DMS53 treated with DMSO at 0.1 percent for 48 hours (cell line): ENCODE measurements at regions not wholly inside any gene's neighbourhood (a gene's known extent, or its start where the extent isn't known, plus 50 kb on each side); places are given as distances from the start of the nearest gene placed in this dataset.

Experiments
- DNase-seq: peaks from one replicate; lab custom pipeline; 2025; ENCODE audit not compliant: unreplicated experiment; lab: John Stamatoyannopoulos, UW

DNA sequence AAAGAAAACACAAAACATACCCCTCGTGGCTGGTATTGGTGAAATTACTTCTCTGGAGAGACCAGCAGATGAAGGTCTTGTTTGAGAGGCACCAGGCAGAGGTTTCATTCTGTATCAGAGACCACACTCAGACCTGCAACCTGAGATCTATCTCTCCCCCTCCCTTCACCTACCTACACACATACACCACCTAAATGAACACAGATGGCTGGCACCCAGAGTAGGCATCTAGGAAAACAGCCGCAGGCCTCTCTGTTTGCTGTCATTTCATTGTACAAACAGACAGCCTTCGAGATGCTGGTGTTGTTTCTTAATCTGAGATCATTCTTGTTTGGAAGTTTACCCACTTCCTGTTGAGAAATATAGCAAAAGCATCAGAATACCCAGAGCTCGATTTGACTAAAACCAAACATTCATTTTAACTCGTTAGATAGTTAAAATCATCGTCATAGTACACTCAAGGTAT lies 173.9 kb upstream of the SLC25A13 start:
- peak; percentile 90 for DNase-seq

DNA sequence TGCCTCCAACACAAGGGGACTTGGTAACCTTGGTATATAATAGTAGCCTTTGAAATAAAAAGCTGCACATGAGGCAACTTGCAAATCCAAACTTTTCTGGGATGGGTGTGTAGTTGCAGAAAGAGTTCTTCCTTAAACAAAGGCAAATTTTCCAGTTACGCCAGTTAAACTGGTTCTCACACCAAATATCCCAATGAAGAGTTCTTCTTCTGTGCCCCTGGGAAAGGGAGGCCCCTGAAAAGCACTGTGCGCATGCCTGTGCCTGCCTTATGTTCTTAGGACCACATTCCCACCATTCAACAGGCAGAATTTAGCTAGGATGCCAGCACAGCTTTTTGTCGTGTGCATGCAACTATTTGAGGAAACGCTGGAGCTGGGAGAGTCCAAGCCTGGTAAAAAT lies 164.8 kb upstream of the SLC25A13 start:
- DNase-seq: no peak

DNA sequence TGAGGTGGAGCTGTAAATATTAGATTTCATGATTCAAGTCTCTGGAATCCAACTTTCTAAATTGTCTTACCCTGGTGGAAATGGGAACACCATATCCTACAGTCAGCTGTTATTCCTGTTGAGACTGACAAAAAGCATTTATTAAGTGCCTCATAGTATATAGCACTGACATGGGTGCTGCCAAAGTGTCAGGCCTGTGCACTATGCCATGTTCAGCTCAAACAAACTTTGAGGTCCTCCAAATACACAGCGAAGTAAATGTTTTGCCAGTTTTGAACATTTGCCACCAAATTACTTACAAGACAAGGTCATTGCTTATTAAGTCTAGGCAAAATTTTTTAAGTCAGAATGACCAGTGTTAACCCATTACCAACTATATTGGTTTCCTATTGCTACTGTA lies 162.9 kb upstream of the SLC25A13 start:
- no peak for DNase-seq

DNA sequence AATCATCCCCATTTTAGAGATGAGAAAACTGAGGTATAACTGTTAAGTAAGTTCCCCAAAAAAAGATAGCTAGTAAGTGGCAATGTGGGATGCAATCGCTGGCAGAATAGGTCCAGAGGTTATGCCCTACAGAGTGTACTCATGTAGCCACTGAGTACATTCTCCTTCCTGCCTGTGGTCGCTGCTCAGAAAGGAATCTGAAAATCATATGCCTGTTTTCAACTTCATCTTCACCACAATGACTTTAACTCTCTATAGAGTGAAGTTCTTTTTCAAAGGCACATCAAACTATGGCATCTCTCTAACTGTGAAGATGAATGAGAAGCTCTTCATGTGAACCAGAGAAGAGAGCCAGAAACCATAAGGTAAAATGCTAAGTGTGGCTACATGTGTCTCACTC lies 162.2 kb upstream of the SLC25A13 start:
- no peak for DNase-seq

DNA sequence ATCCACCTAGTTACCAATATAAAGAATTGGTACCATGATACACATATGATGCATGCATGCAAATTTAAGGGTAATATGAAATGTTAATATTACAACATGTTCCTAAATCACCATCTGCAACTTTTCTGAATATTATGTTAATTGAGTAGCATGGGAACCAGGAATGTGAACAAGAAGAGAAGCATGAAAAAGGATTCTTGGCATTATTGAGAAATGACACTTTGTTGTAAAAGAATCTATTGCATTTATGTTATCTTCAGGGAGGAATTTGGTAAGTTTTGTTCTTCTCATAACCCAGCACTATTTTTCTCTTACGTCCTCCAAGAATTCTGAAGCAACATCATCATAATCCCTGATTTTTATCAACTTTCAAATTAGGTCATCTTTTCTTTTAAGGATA lies 159.9 kb upstream of the SLC25A13 start:
- no peak for DNase-seq

DNA sequence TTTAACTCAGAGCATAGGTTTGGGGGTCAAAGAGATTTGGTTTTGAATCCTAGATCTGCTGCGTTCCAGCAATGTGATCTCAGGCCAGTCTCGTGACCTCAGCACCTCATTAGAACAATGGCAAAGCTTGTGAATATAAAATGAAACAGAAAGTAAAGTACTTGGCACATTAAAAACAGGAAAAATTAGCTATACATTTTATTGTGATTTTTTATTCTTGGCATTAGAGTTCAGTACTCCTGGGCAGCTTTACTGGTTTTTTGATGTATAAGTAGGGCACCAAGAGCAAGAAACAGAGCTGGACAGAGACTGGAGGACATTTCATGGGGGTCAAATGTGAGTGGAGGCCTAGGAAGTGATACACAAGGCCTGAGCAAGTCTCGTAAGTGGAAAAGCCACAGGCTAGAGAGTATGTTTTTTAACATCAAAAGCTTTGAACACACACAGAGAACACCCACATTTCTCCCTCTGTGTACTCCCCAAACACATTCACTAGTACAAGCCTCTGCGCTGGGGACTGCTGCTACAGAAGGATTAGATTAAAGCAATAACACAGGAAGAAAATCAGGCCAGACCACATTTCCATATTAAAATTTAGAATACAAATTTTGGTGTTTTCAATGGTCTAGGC lies 157.2 kb upstream of the SLC25A13 start:
- DNase-seq: no peak

DNA sequence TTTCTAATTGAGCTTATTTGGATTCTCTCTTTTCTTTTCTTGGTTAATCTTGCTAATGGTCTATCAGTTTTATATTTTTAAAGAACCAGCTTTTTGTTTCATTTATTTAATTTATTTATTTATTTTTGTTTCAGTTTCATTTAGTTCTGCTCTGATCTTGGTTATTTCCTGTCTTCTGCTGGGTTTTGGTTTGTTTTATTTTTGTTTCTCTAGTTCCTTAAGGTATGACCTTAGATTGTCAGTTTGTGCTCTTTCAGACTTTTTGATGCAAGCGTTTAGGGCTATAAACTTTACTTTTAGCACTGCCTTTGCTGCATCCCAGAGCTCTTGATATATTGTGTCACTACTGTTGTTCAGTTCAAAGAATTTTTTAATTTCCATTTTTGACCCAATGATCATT lies 149.7 kb upstream of the SLC25A13 start:
- no peak for DNase-seq

DNA sequence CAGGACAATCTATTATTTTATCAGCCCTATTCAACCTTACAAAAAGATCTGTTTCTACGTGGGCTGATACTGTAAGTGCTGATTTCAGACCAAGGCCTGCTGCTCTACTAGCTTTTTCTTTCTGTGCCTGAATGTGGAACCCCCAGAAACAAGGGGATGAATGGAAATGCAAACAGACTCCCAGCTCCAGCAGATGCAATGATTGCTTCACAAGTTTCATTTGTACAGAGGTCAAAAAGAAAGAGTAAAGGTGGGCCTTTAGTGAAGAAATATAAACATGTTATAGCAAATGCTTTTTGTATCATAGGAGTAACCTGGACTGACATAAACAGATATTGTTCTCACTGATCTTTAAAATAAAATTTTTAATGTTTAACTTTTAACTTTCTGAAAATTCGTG lies 130.2 kb upstream of the SLC25A13 start:
- no peak for DNase-seq

DNA sequence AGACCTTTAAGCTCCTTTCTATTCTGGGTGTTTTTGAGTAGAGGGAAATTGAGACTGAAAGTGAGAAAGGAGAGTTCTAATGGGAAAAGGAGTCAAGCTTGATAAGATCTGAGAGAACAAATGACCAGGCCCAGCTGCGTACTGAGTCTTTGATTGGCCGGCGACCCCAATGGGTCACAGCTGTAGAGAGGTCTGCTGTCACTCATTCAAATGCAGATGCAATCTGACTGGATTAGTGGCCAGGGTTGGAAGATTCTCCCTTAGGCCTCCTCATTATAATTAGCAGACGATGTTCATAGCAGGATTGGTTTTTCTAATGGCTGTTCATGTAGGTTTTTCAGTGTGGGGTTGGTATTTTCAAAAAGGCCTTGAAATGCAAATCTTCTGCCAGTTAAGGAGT lies 127.2 kb upstream of the SLC25A13 start:
- no peak for DNase-seq

DNA sequence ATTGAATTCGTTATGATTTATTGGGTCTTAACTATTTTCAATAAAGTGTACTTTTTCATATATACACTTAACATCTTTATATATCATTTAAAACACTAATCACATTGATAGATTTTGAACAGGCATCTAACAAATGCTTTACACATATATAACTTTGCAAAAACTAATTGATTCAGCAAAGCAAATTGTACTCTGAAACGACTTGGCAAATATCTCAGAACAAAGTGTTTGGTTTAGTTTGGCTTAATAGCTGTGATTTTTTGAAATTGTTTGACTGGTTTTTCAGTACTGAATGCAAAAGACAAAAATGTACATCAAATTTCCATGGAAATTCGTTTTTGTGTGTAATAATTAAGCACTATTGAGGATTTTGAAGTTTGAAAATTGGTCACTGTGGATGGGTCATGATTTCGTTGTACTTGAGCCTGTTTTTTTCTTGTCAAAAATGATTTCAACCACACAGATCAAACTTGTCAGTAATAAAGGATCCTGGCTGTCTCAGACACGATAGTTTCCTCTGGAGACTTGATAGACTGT lies 125.3 kb upstream of the SLC25A13 start:
- no peak for DNase-seq

DNA sequence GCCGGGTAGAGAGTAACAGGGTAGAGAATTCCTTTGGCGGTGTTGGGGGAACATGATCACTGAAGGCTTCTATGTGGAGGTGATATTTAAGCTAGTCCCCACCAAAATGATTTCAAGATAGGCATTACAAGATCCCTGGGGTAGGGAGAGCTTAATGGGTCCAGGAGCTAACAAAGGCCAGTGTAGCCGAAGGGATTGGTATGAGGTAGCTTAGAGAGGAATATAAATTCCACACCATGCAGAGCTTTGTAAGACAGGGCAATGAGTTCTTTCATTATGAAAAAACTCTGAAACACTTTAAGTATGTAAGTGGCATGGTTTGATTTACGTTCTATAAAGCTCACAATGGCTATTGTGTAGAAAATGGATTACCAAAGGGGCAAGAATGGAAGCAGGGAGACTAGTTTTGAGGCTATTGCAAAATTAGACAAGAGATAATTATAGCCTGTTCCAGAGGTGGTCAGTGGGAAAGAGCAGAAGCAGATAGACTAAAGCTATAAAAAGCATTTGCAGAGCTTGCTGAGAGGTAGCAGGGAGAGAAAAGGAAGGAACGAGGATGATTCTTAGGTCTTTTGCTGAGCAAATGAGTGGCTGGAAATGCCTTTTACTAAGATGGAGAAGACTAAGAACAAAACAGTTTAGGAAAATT lies 119.7 kb upstream of the SLC25A13 start:
- no peak for DNase-seq

DNA sequence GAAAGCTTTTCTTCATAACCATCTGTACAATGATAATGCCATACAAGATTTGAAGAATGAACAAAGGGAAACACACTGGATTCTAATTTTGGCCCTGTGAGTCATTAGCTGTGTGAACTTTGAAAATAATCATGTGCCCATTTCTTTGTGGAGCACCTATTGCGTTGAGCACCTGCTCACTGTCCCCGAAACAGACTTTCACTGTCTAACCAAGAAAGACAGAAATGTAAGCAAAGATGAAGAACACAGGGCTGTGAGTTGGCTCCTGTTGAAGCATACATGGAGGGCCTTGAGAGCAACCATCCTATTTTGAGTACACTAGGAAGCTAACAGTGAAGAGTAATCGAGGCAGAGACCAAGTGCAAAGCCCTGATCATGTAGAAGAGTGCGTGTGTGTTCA lies 118.4 kb upstream of the SLC25A13 start:
- DNase-seq: no peak

DNA sequence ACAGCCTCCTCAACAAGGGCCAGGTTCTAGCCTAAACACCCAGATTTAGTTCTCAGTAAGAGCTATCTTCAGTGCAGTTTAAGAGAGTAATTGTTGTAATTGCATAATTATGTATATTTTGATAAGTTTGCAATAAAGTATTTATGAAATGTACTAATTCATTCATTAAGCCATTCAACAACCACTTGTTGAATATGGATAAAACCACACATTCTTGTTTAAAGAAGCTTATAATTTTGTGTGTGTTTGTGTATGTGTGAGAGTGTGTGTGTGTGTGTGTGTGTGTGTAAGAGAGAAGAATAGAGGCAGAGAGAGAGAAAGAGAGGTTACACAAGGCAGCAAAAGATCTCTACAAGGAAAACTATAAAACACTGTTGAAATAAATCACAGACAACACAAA lies 115.0 kb upstream of the SLC25A13 start:
- DNase-seq: no peak

DNA sequence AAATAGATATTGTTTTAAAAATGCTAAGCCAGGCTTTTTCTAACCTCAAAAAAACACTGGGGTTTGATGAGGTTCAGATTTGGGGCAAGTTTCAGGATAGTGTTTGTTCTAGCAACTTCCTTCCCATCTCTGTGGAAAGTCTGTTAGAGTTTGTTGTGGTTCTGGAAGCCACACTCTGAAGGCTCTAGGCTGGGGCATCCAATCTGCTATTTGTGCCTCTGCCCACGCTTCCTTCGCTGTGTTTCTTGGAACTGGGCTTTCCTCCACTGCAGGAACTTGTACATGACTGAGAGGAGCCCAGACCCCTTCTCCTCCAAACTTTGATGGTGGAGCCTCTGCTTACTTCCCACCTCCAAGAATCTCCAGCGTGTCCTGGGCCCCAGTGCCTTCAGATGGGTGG lies 108.5 kb upstream of the SLC25A13 start:
- DNase-seq: no peak

DNA sequence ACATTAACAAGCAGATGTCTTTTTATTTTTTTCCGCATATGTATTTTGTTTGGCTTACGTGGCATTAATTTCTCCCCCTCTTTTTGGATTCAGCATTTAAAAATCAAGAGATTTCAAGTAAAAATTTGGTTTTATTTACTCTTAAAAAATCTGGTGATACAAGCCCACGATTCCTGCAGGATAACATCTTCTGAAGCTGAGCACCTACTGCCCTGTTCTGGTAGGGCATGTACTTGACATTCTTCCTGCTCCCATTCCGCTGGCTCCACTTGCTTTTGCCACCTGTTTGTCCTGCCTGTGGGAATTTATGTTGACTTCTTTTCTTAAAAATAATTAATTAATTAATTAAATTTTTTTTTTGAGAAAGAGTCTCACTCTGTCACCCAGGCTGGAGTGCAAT lies 105.2 kb upstream of the SLC25A13 start:
- no peak for DNase-seq

DNA sequence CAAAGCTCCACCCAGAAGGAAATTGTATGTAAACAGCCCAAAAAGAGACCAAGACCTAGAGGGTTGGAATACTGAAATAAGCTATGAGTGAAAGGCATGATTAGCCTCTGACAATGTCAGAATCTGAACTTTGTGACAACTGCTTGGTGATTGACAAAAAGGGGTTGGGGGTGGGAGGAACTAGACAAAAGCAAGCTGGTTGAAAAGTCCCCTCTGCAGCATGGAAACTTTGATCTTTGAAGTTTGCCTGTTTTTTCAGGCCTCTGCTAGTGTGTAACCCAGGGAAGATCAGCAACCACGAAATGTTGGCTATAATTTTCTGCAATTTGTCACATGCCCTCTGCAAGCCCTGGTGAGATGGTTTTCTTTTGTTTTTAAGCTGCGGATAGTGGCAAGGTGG lies 104.8 kb upstream of the SLC25A13 start:
- DNase-seq: no peak

DNA sequence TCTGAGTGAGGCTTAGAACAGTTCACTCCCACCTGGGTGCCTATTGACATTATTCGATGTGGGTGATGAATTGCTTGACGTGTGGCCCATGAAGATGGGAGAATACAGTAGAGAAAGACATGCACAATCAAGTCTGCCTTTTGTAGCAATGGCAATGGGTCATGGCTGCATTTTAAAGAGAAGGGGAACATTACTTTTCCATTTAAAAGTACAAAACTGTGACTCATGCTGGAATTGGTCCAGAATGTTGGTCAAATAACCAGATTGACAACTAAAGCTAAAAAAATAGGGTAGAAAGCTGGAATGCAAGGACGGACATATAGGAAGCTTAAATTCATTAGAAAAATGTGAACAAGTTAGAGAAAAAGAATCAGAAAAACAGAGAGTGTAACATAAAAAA lies 104.1 kb upstream of the SLC25A13 start:
- no peak for DNase-seq

DNA sequence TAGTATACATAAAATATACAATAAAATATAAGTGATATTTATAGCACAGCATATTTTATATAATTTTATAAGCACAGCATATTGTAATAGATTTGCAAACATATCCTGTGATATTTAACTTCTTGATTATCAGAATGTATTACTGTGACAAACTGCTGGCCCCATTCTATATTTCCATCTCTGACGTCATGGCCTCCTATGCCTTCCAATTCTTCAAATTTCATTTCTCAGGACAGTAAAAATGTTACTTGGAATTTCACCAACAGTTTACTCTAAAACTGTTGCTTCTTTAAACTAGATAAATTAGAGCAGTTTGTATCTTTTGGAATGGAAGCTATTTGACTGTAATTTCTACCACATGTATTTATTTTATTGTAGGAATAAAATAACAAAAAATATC lies 102.5 kb upstream of the SLC25A13 start:
- no peak for DNase-seq

DNA sequence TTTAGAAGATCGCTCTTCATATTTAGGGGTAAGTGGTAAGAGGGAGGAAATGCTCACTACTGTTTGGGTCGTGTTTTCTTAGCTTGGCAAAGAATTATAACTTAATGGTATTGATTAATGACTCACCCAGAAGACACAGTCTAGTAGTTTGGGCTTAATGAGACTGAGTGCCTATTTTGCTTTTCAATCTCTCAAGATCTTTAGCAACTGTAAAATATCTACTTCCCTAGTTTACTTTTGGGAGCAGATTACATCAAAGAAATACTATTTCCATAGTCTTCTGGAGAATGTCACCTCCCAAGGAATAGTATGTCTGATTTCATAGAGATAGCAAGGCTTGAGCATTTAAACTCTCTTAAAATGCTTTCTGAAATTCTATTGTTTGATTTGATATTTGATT lies 100.5 kb upstream of the SLC25A13 start:
- no peak for DNase-seq

DNA sequence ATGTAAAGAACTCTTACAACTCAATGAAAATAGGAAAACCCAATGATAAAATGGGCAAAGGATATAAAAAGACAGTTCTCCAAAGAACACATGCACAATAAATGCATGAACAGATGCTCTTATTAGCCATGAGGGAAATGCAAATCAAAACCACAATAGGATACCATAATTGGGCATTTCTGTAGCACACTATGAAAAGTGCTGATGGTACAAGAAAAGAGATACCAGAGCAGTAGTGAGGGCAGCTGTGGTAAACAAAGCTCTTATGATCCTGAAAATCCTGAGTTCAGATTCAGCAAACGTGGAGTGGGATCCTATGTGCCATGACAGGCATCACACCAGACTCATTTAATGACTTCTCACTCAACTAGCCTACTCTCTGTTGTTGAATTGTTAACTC lies 96.7 kb upstream of the SLC25A13 start:
- no peak for DNase-seq

DNA sequence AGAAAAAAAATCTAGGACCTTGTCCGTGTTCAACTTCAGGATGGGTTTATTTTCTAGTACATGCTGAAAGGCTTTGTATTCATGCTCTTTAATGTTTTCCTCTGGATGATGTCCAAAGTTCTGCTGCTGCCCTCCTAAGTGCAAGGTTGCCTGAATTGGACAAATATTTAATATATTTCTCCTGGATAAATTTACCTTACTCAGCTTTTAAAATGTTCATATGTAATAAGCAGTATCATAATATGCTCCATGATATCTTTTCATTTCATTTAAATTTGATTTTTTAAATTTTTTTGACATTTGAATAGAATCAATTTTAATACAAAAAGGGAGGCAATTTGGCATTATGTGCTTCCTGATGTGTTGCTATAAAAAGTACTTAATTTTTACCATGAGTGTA lies 95.9 kb upstream of the SLC25A13 start:
- no peak for DNase-seq

DNA sequence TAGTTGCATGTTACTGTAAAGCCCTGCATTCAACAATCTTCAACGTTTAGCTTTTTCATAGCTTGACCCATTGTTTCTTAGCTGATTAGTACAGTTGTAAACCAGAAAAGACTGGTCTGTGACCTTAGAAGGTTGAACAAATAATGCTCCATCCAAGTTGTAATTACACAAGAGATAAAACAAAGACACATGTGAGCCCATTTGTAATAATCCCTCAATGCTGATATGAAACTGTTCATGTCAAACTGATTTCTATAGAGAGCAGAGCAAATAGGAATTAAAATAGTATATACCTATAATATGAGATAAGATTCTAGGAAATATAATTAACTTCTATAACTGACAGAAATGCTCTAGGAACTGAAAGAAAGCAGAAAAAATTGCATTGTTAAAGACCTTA lies 94.7 kb upstream of the SLC25A13 start:
- DNase-seq: no peak

DNA sequence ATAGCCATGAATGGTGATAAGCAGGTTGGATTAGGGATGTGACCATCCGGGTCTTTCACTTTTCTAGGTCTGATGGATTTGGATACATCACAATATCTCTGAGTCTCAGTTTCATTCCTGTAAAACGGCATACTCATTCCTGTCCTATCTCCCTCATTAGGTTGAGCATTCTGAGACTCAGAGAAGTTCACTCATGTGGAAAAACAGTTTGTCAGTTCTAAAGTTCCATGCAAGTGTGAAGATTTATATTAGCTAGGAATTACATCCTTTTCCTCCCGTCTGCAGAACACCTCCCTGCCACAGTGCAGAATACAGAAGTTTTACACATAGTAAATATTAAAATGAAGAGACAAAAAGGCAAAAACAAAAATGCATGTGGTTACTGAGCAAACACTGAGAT lies 94.2 kb upstream of the SLC25A13 start:
- DNase-seq: no peak
